ENCODE measurements at regions not wholly inside any gene's neighbourhood (a gene's known extent, or its start where the extent isn't known, plus 50 kb on each side); places are given as distances from the start of the nearest gene placed in this dataset.

DNA sequence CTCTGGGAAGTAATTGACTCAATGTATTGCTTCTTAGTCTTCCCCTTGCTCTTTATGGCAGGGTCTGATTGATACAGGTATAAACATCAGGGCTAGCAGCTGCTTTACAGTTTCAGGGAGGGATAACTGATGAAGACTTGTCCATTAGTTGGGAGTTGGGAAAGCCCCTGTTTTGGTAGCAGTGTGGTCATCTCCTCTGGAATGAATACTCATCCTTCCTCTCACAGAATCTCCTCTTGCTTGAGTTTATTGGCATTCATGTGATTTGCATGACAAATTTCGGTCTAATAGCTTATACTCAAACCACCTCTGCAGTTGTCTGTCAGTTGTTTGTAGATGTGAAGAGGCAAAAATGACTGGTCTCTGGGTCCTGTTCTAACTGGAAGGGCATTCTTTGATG lies 79.7 kb downstream of the FAT3 start:
- H3K27ac ChIP-seq (ENCODE audit: insufficient read length, low read depth, low read length), result no peak overlapping the region
- no peak overlapping the region for H4K8ac ChIP-seq (replicated peaks; ENCODE audit: insufficient read length, low read depth, low read length)
- no peak overlapping the region for H3K14ac ChIP-seq (ENCODE audit: insufficient read depth, low read length)
- Mint-ChIP-seq H3K27ac (peak overlapping the region in 1 of 3 experiments; percentile 81; a peak in 1 of 7 replicates), H3K27me3 (ENCODE audit: low read depth) (no peaks in the 10 kb centered on the region), H3K4me1 (peaks cover 37 to 61% of the 10 kb centered on the region in 2 experiments), H3K36me3 (ENCODE audit: insufficient read depth in 1 of 3, low read depth in 3 of 3) (no peaks in the 10 kb centered on the region), H3K4me3 (no peak overlapping the region), H3K9me3 (no peaks in the 10 kb centered on the region)
- no peak overlapping the region for H4K5ac ChIP-seq (ENCODE audit: insufficient read length, low read depth, low read length)
- no peak overlapping the region for H3T11ph ChIP-seq (ENCODE audit: low read length)
- no peak overlapping the region for H4K91ac ChIP-seq (ENCODE audit: insufficient read length, low read depth, low read length)
- H2BK120ac ChIP-seq (ENCODE audit: low read depth, low read length, poor library complexity, severe bottlenecking), result no peak overlapping the region
- H3K79me2 ChIP-seq (ENCODE audit: insufficient read depth, low read length), result peaks cover 6% of the 10 kb centered on the region; the same call in 1 of the 2 replicates
- H3K18ac ChIP-seq (ENCODE audit: insufficient read length, low read depth, low read length), result no peak overlapping the region
- H3K4me1 ChIP-seq (ENCODE audit: insufficient read depth, low read length), result peaks cover 36% of the 10 kb centered on the region
- no peak overlapping the region for H3K4ac ChIP-seq (ENCODE audit: low read depth, low read length)
- no peak overlapping the region for H3K23ac ChIP-seq (ENCODE audit: insufficient read length, low read depth, low read length)
- no peak overlapping the region for H2AFZ ChIP-seq (ENCODE audit: low read length)
- no peak overlapping the region for H2AK5ac ChIP-seq (ENCODE audit: insufficient read length, low read length)
- H2BK20ac ChIP-seq (ENCODE audit: low read depth, low read length, poor library complexity, severe bottlenecking), result no peak overlapping the region
- no peak overlapping the region for H2BK5ac ChIP-seq (ENCODE audit: insufficient read length, low read length)
- no peak for DNase-seq
- no peaks in the 10 kb centered on the region for H3K79me1 ChIP-seq (ENCODE audit: insufficient read depth, low read depth, low read length, poor library complexity, severe bottlenecking)
- H2BK12ac ChIP-seq (ENCODE audit: insufficient read length, low read depth, low read length), result no peak overlapping the region
- no peak overlapping the region for H2BK15ac ChIP-seq (ENCODE audit: low read depth, low read length)
- no CpG with 5 or more reads among the region's 1 CpG for WGBS (ENCODE audit: extremely low coverage, insufficient read length, low lambda C conversion rate)
- H3K23me2 ChIP-seq (ENCODE audit: insufficient read length, low read depth, low read length, poor library complexity, severe bottlenecking), result no peaks in the 10 kb centered on the region
- no peaks in the 10 kb centered on the region for H4K20me1 ChIP-seq (ENCODE audit: control insufficient read depth, insufficient read depth, insufficient read length)
- H3K9me3 ChIP-seq (ENCODE audit: control insufficient read depth, low read depth, low read length), result no peaks in the 10 kb centered on the region
- no peak overlapping the region for H3K56ac ChIP-seq (ENCODE audit: insufficient read length, low read depth, low read length)
- H3K9ac ChIP-seq (ENCODE audit: extremely low read depth, insufficient read length, low read length), result no peak overlapping the region
- H3K27me3 ChIP-seq (ENCODE audit: insufficient read depth, low read length), result no peaks in the 10 kb centered on the region
- TF ChIP-seq, protein P1, sequence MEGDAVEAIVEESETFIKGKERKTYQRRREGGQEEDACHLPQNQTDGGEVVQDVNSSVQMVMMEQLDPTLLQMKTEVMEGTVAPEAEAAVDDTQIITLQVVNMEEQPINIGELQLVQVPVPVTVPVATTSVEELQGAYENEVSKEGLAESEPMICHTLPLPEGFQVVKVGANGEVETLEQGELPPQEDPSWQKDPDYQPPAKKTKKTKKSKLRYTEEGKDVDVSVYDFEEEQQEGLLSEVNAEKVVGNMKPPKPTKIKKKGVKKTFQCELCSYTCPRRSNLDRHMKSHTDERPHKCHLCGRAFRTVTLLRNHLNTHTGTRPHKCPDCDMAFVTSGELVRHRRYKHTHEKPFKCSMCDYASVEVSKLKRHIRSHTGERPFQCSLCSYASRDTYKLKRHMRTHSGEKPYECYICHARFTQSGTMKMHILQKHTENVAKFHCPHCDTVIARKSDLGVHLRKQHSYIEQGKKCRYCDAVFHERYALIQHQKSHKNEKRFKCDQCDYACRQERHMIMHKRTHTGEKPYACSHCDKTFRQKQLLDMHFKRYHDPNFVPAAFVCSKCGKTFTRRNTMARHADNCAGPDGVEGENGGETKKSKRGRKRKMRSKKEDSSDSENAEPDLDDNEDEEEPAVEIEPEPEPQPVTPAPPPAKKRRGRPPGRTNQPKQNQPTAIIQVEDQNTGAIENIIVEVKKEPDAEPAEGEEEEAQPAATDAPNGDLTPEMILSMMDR (conservative IDR thresholded peaks at IDR 0.05), result no peak
- no peak overlapping the region for H3K4me2 ChIP-seq (ENCODE audit: insufficient read depth, insufficient read length, low read length)
